GM21390 (cell line): ENCODE measurements at regions not wholly inside any gene's neighbourhood (a gene's known extent, or its start where the extent isn't known, plus 50 kb on each side); places are given as distances from the start of the nearest gene placed in this dataset.
"Not testable (repeated sequence)": the region's sequence is repeated elsewhere in the genome, so short reads cannot be mapped to it uniquely, and the experiment has no call there.

ENCODE experiments used
- ATAC-seq: cut with Tn5 transposase; IDR thresholded peaks from one replicate; pipeline ENCODE4 v1.9.1; 2021; ENCODE audit not compliant: unreplicated experiment

DNA sequence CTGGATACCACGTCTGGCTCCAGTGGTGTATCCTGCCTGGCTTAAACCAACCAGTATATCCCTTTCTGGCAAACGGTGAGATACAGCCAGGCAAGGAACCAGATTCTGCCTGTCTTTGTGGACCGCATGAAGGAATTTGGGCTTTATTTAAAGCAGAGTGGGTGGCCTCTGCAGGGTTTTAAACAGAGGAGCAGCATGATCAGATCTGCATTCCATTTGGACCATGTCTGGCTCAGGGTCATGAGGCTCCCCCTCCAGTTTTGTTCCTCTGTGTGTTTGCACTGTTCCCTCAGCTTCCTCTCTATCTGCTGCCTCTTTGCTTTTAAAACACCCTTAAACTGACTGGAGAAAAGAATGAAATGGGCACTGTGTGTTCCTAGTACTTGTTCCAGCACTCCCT lies 195.0 kb downstream of the GIPC2 start:
- no peak for ATAC-seq

DNA sequence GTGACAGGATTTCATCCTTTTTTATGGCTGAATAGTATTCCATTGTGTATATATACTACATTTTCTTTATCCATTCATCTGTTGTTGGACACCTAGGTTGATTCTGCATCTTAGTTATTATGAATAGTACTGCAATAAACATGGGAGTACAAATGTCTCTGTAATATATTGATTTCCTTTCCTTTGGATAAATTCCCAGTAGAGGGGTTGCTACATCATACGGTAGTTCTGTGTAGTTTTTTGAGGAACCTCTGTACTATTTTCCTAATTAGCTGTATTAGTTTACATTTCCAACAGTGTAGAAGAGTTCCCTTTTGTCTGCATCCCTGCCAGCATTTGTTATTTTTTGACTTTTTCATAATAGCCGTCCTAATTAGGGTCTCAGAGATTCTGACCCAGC lies 201.3 kb downstream of the GIPC2 start:
- ATAC-seq: no peak

DNA sequence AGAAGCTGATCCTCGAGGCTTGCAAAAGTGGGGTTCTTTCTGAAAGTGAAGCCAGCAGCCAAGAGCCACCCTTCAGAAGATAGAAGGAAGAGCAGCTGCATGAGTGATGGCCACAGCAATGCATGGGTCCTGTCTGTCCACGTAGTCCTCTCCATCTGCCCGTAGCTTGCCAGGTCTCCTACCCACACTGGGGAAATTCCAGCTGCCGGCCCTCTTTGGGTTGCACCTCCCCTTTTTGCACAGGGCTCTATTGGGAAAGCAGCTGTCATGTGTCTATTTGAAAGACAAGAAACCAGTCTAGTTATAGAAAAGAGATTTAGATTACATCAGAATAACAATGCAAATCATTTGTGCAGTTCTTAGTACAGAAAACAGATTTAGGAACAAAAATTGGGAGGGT lies 204.4 kb downstream of the GIPC2 start:
- ATAC-seq: no peak

DNA sequence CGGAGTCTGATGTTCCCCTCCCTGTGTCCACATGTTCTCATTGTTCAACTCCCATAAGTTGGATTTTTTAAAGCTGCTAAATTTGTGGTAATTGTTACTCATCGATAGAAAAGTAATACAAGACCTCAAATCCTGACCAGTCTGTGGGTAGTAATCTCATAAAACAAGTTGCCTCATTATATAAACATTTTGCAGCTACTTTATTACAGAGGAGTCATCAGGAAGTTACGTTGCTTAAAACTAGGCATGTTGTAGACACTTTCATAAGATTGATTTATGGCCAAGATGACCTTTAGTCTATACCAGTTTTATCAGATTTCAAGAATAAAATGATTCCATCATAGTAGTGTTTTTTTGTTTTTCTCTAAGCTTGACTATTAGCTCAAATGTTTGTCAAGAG lies 208.8 kb downstream of the GIPC2 start:
- ATAC-seq: no peak

DNA sequence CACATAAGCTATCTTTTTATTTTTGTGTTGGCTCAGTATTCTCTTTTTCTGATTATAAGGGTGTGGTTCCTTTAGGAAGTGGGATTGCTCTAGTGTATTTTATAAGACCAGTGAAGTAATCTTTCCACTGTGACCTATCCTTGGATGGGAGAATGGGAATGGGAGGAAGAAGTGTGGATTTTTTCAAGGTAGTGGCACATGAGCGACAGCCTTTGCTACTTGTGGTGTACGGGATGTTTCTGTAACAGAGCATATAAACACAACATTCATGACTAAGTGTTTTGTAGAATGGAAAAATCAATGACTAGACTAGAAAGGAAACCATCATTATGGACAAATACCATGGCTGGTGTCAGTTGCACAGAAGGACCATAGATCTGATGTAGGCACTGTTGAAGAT lies 209.6 kb downstream of the GIPC2 start:
- no peak for ATAC-seq

DNA sequence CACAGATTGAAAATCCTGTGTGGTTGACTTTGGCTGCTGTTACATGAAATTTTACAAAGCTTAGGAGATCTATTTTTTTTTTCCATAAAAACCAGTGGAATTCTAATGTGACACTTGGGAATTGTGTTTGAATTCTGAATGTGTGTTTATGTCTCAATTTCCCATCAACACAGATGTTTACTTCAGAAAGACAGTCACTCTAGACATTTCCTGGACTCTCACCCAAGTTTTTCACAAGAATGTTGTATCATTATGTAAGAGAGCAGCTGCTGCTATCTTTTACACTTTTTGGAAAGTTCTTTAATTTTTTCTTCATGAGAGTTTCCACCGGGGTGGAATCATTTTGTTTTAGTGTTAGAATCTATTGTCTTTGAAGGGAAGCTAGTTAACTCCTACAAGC lies 210.1 kb downstream of the GIPC2 start:
- no peak for ATAC-seq

DNA sequence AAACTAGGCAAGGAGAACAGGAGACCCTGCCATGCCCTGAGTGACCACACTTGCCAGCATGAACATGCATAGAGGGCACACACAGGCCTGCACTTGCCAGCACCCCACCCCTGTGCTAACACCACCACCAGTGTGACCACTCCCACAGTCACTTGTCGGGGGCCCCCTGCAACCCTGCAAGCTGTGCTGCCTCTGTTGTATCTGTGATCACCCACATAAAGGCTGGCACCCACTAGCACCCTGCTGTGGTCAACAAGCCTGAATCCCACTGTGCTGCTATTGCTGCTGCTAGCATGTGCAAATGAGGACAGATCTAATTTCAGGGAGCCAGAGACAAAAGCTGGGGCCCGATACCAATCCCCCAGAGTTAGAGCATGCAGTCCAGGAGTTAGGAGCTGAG lies 217.7 kb downstream of the GIPC2 start:
- ATAC-seq: no peak

DNA sequence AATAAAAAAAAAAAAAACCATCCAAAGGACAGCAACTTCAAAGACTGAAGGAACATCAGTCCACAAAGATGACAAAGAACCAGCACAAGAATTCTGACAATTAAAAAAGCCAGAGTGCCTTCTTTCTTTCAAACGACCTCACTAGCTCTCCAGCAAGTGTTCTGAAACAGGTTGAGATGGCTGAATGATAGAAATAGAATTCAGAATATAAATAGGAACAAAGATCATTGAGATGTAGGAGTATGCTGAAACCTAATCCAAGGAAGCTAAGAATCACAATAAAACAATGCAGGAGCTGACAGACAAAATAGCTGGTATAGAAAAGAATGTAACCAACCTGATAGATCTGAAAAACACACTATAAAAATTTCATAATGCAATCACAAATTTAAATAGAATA lies 218.2 kb downstream of the GIPC2 start:
- no peak for ATAC-seq

DNA sequence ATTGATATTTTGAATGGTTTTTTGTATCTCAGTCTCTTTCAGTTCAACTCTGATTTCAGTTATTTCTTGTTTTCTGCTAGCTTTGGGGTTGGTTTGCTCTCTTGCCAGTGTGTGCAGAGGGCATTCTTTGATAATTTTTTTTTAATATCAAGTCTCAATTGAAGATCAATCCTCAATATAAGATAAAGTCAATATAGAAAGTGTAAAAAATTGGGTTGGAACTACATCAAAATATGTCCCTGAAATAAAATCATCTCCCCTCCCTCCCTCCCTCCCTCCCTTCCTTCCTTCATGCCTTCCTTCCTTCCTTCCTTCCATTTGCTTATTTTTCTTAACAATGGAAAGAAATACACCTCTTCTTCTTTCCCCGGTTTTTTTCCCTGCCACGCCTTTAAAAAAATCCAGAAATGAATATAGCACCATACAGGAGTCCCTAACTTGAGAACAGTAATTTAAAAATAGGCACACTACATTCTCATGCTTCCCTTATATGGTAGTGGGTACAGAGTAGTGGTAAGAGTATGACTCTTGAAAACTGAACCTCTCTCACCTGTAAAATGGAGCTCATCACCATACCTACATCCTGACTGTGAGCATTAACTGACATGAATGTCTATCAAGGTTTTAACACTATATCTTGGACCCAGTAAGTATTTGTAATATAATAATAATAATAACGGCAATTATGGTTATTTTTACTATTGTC lies 221.9 kb downstream of the GIPC2 start:
- no peak for ATAC-seq

DNA sequence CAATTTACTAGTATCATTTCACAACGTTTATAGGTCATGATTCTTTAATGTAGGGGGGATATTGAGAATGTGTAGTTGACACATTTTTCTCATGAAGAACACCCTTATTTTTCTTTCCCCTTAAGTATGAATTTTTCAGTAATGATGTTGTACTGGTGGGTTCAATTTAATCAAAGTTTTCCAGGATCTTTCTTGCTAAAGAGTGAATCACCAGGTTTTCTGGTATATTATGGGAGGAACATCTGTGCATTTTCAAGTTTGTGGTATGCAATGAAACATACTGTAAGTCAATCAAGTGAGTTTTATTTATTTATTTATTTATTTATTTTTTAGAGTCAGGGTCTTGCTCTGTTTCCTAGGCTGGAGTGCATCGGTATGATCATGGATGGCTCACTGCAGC lies 221.2 kb upstream of the PTGFR start:
- no peak for ATAC-seq

DNA sequence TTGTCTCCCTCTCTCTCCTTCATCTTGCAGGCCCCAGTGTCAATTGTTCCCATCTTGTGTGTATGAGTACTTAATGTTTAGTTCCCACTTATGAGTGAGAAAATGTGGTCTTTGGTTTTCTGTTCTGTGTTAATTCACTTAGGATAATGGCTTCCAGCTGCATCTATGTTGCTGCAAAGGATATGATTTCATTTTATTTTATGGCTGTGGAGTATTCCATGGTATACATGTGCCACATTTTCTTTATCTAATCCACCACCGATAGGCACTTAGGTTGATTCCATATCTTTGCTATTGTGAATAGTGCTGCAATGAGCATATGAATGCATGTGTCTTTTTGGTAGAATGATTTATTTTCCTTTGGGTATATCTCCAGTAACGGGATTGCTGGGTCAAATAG lies 219.4 kb upstream of the PTGFR start:
- not testable (repeated sequence) for ATAC-seq

DNA sequence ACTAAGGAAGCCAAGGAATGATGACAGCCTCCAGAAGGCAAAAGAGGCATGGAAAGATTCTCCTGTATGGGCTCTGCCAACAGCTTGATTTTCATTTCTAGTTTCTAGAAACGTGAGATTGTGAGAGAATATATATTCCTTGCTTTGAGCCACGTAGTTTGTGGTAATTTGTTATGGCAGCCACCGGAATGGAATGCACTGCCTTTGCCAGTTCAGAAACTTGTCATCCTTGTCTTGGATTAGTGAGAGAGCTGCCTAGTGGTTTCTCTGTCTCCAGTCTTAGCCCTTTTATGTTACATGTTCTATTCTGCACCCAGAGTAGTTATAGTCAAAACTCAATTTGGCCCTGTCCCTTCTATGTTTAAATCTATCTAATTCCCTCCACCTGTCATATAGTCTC lies 216.0 kb upstream of the PTGFR start:
- ATAC-seq: no peak

DNA sequence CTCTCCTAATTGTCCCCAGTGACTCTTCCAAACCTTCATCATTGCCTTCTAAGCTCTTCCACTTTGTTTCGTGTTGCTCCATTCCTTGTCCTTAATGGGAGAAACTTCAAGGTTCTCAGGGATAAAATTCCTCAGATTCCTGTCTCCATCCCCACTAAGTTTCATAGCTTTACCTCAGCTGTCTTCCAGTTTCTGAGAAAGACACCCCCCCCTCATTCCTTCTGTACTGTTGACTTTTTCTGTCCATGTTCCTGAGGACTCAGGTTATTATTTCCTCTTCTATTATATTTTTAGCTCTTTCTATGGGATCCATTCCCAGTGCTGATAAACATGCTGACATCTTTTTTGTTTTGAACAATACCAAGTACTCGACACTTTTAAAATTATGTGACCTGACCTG lies 215.3 kb upstream of the PTGFR start:
- no peak for ATAC-seq

DNA sequence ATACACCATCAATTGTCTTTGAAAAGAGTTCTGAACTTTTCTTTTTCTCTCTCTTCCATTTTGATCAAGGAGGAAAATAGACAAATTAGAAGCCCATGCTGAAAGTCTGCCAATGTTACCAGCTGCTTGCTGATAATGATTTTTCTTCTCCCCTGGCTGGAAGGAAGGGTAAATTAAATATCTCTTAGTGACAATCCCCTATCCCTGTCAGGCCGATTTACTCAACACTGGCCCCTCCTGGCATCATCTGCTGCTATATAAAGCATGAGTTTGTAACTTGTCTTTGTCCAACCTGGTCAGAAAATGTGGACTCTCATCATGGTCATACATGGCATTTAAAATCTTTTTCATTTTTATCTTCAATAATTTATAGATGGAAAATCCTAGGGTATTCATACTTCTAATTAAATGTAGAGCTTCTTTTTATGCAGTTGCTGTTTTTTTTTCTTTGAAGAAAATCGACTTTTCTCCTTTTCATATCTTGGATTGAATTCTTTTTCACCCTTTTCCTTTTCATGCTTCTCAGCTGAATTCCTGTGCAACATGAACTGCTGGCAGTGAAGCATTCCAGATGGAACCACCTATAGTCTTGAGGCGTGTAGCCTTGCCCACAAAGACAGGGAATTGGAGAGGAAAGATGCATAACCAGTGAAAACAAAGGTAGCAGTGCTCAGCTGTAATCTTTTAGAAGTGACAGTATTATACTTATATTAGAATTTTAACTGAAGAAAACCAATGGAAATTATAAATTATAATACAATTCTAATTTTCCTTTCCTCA lies 214.7 kb upstream of the PTGFR start:
- no peak for ATAC-seq

DNA sequence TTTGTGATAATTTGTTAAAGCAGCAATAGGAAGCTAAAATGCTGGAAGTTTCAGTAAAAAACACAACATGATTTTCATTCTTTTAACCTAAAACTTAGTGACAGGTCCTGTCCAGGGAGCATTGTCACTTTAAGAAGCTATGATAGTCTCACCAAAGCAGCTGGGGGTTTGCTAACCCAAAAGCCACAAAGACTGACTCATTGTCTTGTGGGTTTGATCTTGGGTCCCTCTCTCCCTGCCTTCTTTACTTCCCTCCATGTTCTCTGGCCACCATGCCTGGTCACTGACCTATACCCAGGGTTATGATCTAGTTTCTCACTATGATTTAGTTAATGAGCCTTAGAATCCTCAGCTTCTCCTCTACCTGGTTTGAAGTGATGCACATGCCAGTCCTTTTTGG lies 213.5 kb upstream of the PTGFR start:
- ATAC-seq: peak; percentile 72

DNA sequence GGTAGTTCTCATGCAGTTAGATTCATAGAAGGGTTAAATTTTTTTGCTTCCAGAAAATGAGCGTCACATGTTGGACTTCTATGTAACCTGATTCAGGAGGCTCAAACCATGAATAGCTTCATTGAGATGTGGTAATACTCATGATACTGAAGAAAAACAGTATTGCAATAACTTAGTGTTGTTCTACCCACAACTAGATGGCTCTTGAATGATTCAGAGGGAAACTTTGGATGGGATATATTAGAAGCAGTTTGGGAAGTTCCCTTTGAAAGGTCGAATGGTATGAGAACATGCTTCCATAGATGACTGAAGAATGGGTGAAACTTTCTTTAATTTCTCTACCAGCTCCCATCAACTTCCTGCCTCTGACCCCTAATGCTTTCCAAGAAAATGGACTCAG lies 211.7 kb upstream of the PTGFR start:
- no peak for ATAC-seq

DNA sequence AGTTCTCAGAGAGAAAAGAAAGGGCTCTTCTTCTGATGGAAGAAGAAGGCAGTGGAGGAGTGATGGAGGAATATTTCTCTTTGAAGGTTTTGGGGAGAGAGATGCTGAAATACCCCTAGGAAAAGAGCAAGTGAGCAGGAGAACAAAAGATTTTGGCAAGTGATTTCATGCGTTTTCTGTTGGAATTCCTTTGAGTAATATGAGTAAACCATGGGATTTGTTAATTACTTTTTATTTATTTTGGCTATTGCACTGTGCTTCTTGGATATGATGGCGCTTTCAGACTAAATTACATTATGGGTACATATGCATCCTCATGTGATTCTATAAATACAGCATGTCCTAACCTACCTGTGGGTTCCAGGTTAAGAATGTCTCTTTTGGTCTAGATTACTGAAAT lies 210.1 kb upstream of the PTGFR start:
- ATAC-seq: no peak

DNA sequence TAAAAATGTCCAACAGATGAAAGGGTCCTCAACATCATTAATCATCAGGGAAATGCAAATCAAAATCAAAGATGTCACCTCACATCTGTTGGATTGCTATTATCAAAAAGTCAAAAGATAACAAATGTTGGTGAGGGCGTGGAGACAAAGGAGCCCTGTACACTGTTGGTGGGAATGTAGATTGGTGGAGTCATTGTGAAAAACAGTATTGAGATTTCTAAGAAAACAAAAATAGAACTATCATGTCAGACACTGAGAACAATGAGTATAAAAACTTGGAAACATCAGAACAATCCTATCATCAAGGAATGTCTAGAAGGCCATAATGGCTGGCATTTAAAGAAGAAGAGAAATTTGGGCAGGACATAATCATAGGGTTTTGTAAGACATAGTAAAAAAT lies 209.2 kb upstream of the PTGFR start:
- ATAC-seq: peak; percentile 50

DNA sequence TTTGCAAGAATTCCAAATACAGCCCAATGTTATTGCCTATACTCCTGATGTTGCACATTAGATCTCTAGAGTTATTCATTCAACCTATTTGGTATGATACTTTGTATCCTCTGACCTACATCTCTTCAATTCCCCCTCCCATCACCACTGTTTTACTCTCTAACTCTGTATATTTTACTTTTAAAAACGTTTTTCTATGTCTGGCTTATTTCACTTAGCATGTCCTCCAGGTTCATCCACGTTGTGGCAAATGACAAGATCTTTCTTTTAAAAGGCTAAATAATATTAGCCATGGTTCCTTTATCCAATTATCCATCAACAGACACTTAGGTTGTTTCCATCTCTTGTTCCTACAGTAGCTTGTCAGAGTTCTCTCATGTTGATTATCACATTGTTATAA lies 207.1 kb upstream of the PTGFR start:
- ATAC-seq: no peak

DNA sequence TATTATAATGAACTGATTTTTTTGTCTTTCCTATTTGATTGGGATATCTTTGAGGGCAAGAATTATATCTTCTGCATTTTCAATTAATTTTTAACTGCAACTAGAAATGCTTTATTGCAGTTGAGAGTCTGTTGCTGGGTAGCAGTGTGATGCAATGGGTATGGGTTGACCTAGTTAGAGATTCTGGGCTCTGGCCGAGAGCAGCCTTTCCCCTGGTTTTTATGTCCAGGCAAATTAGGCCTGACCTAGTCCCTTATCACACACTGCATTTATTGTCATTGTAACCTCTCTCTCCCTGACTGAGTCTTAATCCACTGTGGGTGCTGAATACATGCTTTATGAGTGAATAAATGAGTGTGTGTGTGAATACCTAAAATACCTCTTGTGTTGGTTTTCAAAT lies 206.4 kb upstream of the PTGFR start:
- ATAC-seq: no peak

DNA sequence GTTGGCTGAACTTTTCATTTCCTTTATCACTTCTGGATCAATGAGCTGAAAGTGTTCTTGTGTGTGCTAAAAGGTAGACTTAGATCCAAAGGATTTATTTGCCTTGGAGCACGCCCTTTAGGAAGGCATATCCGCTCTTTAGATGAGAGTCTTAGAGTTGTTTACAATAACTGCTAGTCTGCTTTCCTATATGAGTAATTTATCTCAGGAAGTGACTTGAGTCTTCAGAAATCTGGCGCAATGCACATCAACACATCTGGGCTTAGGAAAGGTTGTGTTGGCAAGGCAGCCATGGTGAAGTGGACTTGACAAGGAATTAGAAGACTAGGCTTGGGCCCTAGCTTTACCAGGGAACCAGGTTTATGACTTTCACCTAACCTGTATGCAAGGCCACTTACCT lies 204.1 kb upstream of the PTGFR start:
- no peak for ATAC-seq

DNA sequence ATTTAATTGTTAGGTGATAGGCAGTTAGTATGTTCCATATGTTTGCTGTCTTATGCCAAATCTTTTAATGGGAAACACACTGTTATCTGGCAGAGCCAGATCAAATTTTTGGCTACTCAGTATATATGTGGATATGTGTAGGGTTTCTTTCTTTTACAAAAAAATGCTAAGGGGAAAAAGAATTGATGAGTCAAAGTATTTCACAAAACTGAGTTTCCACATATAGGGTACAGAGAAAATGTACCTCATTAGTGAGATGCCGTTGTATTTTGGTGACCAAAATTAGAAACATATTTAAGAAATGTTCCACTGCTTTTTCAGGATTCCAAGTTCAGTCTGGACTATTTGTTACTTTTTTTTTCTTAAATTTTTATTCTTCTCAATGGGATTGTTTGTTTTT lies 201.2 kb upstream of the PTGFR start:
- ATAC-seq: no peak

DNA sequence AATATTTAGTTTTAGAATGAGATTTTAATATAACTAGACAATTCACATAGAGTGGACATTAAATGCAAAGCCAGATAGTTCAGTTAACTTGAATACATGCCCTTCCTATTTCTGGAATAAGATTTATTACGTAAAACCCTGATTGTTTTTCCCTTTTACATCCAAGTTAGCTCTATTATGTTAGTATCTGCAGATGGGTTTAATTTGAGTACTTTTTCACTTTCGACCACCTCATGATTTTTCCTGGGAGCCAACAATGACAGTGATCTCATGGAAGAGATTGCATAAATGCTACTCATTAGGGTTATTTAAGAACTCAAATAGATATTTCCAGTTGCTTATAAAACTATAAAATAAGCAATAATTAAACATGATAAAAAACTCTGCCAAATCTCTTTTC lies 199.4 kb upstream of the PTGFR start:
- no peak for ATAC-seq
